Ovary (tissue), 3 donors: ENCODE measurements at regions not wholly inside any gene's neighbourhood (a gene's known extent, or its start where the extent isn't known, plus 50 kb on each side); places are given as distances from the start of the nearest gene placed in this dataset.

ENCODE experiments used
- CTCF ChIP-seq, 3 donors: fragments of 450-650 bp in 2 of 3; fragments of 200-600 bp in 1 of 3; IDR thresholded peaks; one replicate each; pipeline versions ENCODE4 v1.5.1 to v1.8.0; 2016 to 2022; ENCODE audit warnings: antibody characterized with exemption in 3 of 3, mild to moderate bottlenecking in 1 of 3
- POLR2A ChIP-seq: fragments of 450-650 bp; IDR thresholded peaks from one replicate; pipeline ENCODE4 v1.6.1; 2017; ENCODE audit warnings: antibody characterized with exemption, mild to moderate bottlenecking, moderate library complexity
- donor health status: DM: no; HTN: no; CAD: no.

GRCh38 chr14:50056435-50056834 is 59.9 kb downstream of the VCPKMT start:
- no peak for TF ChIP-seq CTCF (IDR thresholded peaks at IDR 0.05)
- TF ChIP-seq POLR2A: no peak
